Pons (tissue), 1 donor: ENCODE measurements at regions not wholly inside any gene's neighbourhood (a gene's known extent, or its start where the extent isn't known, plus 50 kb on each side); places are given as distances from the start of the nearest gene placed in this dataset.

ENCODE experiments used
- DNase-seq: peaks from one replicate; pipeline ENCODE4 v3.0.0-alpha.2; 2016; ENCODE audit warnings: low spot score

DNA sequence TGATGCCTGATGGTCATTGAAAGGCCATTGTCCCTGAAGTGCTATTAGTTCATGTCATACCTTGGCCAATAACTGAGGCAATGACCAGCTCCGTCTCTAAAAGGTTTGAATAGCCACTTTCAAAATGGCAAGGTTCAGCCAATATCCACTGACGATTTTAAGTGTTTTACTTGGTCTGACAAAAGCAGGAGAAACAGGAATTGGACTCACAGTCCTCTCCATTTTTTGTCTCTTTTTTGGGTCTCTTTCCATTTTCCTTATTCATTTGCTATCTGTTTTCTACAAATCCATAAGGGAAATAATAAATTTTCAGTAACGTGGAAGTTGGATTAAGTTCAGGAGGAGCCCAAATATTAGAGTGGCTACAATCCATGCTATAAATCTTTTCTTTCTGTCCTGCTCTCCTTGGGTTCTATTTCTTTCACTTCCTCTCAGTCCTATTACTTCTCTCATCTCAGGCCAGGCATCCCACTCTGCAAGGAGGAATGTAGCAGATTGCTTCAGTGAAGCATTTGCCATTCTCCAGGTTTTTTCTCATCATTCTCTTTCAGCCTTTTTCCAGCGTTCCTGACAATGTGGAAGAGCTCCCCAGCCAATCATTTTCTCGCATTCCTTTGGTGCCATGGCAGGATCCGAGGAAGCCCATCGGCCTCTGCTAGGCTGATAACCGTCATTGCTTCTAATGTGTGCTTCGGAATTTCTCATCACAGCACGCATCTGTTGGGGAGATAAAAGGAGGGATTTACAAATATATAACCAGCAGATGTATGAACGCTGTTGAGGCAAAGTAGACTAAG, 414.5 kb downstream of the ADGRL2 start:
- DNase-seq: no peak

DNA sequence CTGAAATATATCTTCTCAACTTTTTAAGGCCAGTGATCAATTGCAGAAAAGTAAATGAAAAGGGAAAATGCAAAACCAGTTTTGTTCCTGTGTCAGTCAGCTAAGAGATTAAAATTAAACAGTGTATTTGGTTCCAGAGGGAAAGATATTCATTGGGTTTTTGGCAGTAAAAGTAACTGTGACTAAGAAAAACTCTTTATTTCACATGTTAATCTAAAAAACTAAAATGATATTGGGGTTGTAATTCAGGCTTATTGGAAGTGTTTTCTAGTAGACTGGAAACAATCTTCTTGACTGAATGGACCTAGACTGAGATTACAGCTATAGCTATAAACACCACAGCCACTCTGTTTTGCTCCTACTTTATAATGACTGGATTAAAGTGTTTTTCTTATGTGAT, 413.9 kb downstream of the ADGRL2 start:
- DNase-seq: no peak

- DNase-seq: no peak
Observed at GRCh38 chr1:82197606-82198005, 396.9 kb downstream of the ADGRL2 start.

DNA sequence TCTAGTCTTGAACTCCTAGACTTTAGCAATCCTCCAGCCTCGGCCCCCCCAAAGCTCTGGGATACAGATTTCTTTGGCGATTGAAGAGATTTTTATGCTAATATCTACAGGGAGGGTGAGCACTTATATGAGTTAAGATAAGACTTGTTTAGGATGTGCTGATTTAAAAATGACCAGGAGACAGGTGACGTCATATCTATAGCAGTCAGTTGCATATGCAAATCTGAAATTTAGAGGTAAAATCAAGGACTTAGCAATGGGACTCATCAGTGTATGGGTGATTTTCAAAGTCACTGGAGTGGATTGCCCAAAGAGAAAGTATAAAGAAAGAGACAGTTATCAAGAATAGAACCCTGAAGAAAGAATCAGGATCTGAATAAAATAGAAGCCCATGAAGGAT, 394.5 kb downstream of the ADGRL2 start:
- DNase-seq: no peak

DNA sequence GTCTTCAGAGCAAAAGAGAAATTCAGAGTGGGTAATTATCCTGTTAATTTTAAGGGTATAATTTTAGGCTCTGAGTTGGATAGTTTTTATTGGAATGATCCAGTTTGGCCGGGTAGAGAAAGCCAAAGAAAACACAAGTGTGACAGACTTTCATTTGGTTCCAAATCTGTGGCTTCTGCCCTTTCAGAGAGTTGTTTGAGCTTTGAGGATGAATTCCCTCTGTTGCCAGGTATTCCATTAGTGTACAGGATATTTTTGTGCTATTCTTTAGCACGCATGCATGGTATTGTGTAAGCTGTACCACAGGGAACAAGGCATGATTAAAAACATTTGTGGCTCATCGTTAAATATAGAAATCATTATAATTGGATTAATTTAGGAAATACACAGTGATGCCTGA, 384.4 kb downstream of the ADGRL2 start:
- DNase-seq: no peak

GRCh38 chr1:82181846-82182245, 381.1 kb downstream of the ADGRL2 start:
- peak; percentile 21 for DNase-seq

- no peak for DNase-seq
Observed at GRCh38 chr1:82179131-82179530, 378.4 kb downstream of the ADGRL2 start.

DNA sequence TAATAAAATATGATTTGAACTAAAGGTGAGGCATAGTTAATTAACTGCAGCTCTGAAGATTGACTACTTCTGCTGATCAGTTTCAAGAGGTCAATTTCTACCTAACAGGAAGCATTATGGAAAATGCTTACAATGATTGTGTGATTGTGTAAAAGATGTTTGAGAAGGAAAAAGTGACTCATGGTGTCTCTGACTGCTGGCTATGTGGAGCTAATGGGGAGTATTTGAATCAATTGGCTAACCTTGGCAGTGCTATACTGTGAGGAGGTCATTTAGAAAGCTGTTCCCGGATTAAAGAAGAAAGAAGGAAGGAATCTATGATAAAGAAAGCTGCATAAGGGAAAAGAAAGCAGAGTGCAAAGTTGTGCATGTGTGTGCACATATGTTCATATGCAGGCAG, 376.5 kb downstream of the ADGRL2 start:
- no peak for DNase-seq

- DNase-seq: no peak
Observed at GRCh38 chr1:82171955-82172354, 371.2 kb downstream of the ADGRL2 start.

- no peak for DNase-seq
Observed at GRCh38 chr1:82168482-82168881, 367.7 kb downstream of the ADGRL2 start.

GRCh38 chr1:82165304-82165703, 364.6 kb downstream of the ADGRL2 start:
- no peak for DNase-seq

- no peak for DNase-seq
Observed at GRCh38 chr1:82162486-82163420, 362.0 kb downstream of the ADGRL2 start.

GRCh38 chr1:82161700-82162141, 361.0 kb downstream of the ADGRL2 start:
- no peak for DNase-seq

GRCh38 chr1:82160903-82161302, 360.2 kb downstream of the ADGRL2 start:
- no peak for DNase-seq

GRCh38 chr1:82160036-82160435, 359.3 kb downstream of the ADGRL2 start:
- no peak for DNase-seq

GRCh38 chr1:82158981-82159380, 358.2 kb downstream of the ADGRL2 start:
- DNase-seq: no peak

GRCh38 chr1:82154219-82154970, 353.7 kb downstream of the ADGRL2 start:
- no peak for DNase-seq

- no peak for DNase-seq
Observed at GRCh38 chr1:82153752-82154151, 353.0 kb downstream of the ADGRL2 start.

DNA sequence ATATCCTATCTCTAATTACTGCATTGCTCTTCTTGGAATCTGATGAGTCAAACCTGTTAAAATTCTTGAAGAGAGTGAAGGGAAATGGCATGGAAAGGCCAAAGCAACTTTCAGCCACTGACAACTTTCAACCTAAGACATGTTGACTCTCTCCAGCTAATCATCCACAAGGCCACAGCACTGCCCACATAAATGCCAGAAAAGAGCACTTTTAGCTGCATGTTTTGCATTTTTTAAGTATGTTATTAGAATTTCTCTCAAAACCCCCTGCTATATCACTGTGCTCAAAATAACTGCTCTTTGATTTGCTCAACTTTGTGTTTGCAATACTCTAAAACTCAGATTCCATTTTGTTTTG, 352.5 kb downstream of the ADGRL2 start:
- no peak for DNase-seq

- DNase-seq: no peak
Observed at GRCh38 chr1:82152356-82153271, 351.9 kb downstream of the ADGRL2 start.

DNA sequence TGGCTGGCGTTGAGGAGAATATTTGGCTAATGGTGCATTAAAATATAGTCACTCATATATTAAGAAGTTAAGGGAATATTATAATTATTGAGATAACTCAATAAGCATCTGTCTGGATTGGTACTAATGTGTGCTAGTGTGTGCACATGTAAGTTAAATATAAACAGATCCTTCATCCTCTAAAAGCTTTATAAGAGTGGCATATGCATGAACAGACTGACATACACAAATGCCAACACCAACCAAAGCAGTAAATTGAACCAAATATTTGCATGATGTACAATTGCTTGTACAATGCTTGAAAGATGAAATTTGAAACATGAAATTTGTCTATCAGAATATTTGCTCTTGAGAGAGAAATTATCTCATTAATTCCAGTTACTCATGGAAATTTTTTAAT, 344.9 kb downstream of the ADGRL2 start:
- DNase-seq: no peak
